Activated T-cell treated with anti-CD3 and anti-CD28 coated beads for 1 hour (primary cell): ENCODE measurements at regions not wholly inside any gene's neighbourhood (a gene's known extent, or its start where the extent isn't known, plus 50 kb on each side); places are given as distances from the start of the nearest gene placed in this dataset.

Experiments
- DNase-seq: peaks from one replicate; pipeline ENCODE4 v3.0.0-alpha.2; 2020; ENCODE audit warnings: low read depth

DNA sequence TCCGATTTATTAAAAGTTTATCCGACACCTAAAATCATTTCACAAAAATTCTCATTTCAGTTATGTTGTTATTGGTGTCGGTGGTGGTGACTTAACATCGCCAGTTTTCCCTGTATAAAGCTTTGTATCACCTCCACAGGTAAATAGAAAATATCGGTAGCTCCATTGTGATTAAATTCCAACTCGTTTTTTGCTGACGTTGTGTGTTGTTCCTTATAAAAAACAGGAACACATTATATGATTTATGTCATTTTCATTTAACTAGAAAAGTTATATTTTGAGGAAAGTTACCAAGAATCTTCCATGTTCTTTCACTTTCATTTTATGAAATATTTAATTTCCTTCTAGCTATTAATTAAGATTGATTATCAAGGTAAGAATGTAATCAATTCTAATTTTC lies 635.9 kb downstream of the CDH18 start:
- no peak for DNase-seq

DNA sequence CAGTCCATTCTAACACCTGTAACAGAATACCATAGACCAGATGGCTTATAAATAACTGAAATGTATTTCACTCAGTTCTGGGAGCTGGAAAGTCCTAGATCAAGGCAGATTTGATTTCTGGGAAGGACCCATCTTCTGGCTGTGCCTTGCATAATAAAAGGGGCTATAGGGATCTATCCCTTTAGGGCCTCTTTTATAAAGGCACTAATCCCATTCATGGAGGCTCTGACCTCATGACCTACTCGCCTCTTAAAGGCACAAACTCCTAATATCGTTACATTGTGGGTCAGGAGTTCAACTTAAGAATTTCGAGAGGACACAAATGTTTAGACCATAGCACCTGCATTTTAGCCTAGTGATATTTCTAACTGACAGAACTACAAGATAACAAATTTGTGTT lies 619.0 kb downstream of the CDH18 start:
- no peak for DNase-seq

DNA sequence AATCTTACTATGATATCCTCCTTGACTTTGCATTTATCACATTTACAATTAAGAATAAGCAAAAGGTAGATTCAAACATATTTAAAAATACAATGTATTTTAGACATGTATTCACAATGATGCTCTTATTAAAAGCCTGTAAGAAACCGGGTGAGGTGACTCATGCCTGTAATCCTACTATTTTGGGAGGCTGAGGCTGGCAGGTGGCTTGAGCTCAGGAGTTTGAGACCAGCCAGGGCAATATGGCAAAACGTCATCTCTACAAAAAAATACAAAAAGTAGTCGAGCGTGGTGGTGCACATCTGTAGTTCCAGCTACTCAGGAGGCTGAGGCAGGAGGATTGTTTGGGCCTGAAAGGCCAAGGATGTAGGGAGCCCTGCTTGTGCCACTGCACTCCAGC lies 618.4 kb downstream of the CDH18 start:
- DNase-seq: no peak

DNA sequence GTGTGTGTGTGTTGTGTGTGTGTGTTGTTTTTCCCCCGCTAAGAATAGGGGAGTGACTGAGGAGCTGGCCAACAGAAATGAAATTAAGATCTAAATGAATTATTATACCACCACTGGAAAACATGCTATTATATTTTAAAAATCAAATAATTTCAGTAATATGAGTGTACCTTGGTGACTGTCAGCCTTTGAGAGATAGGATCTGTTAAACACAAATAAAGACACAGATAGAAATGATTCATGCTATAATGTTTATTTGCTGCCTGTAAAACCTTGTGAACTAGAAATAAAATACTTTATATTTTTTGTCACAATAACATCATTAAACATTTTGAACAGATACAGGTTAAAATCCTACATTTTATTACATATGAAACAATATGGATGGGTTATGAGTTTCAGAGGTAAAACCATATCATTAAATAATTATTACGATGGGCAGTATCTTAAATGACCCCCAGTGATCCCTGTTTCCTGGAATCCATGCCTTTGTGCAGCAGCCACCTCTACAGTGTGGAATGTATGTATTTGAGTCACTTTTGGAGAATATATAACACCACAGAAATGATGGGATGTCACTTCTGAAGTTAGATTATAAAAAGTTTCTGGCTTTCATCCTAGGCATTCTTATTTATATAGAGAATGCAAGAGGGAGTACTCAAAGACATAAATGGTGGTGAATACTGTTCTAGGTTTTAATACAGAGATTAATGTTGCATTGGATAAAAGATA lies 617.2 kb downstream of the CDH18 start:
- no peak for DNase-seq

DNA sequence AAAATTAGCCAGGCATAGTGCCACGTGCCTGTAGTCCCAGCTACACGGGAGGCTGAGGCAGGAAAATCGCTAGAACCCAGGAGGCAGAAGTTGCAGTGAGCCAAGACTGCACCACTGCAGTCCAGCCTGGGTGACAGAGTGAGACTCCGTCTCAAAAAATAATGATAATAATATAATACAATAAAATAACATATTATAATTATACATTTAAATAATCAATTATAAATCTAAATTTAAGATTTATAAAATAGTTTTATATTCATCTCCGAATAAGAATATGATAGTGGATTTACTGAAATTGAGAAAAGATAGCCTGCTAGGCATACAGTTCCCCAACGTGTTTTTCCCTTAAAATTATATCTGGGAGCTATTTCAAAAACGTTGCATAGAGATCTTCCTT lies 599.6 kb downstream of the CDH18 start:
- DNase-seq: no peak

DNA sequence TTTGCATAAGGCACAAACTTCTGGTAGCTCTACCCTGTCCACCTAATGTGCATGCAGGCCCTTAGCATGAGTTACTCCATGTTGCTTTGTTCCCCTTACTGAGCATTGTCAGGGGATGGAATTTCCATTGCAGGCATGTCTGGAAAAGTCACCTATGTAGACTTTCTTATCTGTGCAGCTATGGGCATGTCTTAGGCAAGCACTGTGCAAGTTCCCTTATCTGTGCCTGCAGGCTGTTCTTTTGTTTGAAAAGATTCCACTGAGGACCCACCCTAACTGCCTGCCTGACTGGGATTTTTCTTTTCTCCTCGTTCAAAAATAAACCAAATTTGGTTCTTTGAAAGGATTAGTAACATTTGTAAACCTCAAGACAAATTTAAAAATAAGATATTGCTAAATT lies 587.0 kb downstream of the CDH18 start:
- no peak for DNase-seq

DNA sequence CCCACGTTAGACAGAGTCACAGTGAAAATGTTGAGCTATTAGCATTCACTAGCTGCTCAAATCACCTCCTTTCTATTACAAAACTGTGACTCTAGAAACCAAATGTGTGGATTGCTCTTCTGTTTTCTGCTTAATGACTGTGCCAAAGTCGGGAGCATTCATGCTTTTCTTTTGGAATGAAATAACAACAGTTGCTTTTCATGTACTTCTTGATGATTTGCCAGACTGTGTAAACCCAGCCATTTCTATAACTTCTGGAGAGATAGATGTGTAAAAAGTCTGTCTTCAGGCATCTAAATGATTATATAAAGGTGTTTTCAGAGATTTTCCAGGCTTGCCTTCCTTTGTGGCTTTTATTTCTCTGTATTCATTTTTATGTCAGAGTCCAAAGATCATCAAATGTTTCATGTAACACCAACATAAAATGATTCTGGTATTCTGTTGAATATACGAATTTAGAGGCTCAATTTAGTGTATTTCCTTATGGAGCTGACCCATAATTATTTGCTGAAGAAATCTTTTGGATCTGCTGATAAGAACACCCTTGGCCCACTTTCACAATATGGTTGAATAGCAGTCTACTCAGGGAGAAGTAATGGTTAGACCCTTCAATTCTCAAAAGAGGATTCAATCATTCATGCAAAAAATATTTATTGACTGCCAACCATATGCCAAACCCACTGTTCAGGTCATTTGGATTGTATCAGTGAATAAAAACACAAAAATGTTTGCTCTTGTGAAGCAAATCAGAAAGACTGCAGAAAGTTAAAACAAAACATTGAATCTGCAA lies 581.2 kb downstream of the CDH18 start:
- DNase-seq: no peak

DNA sequence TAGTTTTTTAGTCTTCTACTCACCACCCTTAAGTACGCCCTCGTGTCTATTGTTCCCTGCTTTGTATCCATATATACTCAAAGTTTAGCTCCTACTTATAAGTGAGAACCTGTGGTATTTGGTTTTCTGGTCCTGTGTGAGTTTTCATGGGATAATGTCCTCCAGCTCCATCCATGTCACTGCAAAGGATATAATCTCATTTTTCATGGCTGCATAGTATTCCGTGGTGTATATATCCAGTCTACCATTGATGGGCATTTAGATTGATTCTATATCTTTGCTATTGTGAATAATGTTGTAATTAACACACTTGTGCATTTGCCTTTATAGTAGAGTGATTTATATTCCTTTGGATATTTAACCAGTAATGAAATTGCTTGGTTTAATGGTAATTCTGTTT lies 579.9 kb downstream of the CDH18 start:
- no peak for DNase-seq

DNA sequence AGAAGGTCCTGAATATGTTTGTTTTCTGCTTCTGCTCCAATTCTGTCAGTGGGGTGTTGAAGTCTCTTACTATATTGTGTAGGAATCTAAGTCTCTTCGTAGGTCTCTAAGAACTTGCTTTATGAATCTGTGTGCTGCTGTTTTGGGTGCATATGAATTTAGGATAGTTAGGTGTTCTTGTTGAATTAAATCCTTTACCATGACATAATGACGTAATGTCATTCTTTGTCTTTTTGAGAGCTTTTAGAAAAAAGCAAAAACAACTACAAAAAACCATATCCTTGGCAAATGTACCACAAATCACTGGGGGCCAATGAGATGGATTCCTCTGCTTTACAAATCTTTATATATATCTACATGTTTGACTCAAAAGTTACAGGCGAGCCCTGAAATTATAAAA lies 576.1 kb downstream of the CDH18 start:
- no peak for DNase-seq
